NCI-H82 treated with DMSO at 0.1 percent for 48 hours (cell line): ENCODE measurements at regions not wholly inside any gene's neighbourhood (a gene's known extent, or its start where the extent isn't known, plus 50 kb on each side); places are given as distances from the start of the nearest gene placed in this dataset.
A peak's percentile ranks its signal among the peaks of the same experiment; 100 is the strongest.

Source experiments
- DNase-seq: peaks from one replicate; lab custom pipeline; 2025; ENCODE audit not compliant: unreplicated experiment; lab: John Stamatoyannopoulos, UW

DNA sequence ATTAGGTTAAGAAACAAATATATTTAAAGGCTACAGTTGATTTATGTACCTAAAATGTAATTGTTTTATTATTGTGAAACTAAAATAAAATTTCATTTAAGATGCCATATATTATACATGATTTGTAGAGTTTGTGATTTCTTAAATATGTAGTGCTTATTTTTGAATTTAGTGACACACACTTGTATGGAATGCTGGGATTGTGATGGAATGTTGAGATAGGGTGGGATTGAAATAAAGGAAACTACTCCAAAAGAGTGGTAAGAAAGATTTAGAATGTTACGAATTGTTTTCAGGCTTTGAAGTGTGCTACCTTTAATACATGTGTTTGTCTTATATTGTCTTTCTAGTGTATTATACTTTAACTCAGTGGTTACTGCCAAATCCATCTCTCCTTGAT lies 330.3 kb upstream of the PITX2 start:
- DNase-seq, result no peak

DNA sequence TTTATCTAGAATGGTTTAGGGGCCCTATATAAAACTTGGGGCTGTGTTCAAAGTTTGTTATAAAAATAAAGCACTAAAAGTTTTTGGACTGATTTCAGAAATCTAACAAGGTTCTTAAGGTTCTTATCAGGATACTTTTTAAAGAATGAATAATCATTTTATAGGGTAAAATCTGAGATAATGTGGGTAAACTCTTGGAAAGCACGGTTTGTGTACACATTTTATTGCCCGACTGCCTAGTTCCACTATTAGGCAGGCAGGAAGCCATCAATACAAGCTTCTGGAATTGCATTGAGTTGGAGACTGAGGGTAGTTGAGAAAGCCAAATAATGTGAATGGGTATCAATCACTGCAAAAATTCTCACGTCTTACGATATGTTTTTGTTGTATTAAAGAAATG lies 331.0 kb upstream of the PITX2 start:
- no peak for DNase-seq

GRCh38 chr4:110955748-110956147 lies 332.9 kb upstream of the PITX2 start:
- DNase-seq, result no peak

DNA sequence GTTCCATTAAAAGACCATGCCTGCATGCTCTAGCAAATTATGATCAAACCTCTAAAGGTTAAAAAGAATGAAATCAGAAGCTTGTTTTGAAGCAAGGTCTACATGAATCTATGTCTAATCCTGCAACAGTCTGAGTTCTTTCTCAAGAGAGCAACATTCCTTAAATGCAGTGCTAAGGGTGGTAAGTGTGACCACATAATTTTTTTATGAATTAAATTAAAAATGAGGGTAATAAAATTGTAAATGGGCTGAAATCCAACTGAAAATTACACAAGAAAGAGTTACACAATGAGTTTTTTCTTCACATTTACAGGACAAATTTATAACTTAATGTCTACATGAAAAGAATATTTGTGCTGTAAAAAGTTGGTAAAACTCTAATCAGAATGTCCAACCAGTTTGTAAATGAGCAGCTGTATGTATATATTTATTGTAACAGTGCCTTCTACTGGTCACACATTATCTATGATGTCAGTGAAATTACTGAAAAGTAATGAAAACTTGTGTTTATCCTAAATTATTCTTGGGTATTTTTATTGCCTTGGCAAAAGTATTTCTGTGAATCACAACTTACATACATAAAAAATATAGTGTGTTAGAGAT lies 336.3 kb upstream of the PITX2 start:
- no peak for DNase-seq

DNA sequence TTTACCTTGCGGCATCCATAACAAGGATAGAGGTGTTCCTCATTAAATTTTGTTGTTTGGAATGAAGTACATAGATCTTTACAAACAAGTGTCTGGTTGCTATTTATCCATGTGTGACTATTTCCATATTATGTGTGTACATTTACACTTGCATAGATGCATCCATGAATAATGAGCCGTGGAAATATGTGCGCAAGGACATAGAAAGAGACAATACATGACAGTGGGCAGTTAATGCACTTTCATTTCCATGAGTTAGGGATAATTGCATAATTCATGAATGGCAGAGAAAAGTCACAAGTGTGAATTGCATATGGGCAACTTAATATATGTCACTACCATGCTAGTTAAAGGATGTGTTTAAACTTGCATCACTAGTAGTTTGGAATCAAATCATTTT lies 338.2 kb upstream of the PITX2 start:
- no peak for DNase-seq

- DNase-seq, result no peak
Observed at GRCh38 chr4:110962616-110963015, 339.7 kb upstream of the PITX2 start.

- DNase-seq, result no peak
Observed at GRCh38 chr4:110963662-110964280, 340.9 kb upstream of the PITX2 start.

DNA sequence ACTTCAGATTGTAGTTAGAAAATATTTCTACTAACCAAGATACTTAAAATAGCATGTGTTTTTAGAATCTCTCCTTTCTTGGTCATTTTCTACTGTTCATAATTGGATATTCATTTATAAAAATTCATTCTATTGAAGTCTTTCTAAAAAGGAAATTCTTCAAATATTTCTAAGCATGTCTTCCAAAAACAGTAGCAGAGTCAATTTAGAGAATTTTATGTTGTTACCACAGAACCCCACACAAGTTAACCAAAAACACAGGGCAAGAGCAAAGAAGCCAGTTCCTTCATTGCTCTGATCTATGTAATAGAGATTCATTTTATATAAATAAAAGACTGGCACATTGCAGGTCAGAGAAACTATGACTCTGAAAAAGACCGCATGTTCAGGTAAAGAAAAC lies 345.1 kb upstream of the PITX2 start:
- DNase-seq, result no peak

DNA sequence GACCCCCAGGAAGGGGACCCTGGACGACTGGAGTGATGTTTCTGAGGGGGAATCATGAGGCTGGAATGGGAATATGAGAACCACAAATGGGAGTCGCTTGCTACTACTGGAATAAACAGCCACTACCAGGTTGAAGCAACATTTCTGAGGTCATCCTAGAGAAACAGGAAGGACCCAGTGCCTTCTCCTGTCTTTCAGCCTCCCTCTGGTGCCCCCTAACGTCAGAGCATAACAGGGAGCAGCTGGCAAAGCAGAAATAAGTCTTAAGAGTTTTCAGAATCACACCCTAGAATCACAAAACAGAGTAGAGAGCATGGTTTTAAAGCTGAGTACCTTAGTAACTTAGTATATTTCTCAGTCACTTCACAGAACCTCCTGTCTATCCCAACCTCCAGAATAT lies 347.8 kb upstream of the PITX2 start:
- peak; percentile 18 for DNase-seq

GRCh38 chr4:110975338-110975737 lies 352.5 kb upstream of the PITX2 start:
- DNase-seq, result no peak

GRCh38 chr4:110977554-110977953 lies 354.7 kb upstream of the PITX2 start:
- DNase-seq, result no peak

- DNase-seq, result no peak
Observed at GRCh38 chr4:110978761-110979160, 355.9 kb upstream of the PITX2 start.

- no peak for DNase-seq
Observed at GRCh38 chr4:110982486-110982885, 359.6 kb upstream of the PITX2 start.

GRCh38 chr4:110988722-110989121 lies 365.8 kb upstream of the PITX2 start:
- no peak for DNase-seq

DNA sequence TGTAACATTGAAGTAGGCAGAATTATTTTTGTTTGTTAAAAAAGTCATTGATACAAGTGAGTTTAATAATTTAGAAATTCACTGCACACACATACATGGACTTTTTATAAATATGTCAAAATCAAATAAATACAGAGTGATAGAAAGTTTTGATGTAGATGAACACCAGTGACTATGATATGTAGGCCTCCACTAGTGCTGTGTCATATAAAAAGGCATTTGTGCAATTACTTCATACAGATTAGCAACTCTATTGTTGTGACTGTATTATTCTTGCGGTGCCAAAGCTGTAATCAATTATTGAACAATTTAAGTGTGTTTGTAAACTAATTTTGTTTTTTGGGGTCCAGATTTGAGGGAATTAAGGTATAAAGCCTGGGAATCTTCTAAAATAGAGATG lies 366.2 kb upstream of the PITX2 start:
- DNase-seq, result no peak

GRCh38 chr4:110994781-110995180 lies 371.9 kb upstream of the PITX2 start:
- DNase-seq, result no peak

DNA sequence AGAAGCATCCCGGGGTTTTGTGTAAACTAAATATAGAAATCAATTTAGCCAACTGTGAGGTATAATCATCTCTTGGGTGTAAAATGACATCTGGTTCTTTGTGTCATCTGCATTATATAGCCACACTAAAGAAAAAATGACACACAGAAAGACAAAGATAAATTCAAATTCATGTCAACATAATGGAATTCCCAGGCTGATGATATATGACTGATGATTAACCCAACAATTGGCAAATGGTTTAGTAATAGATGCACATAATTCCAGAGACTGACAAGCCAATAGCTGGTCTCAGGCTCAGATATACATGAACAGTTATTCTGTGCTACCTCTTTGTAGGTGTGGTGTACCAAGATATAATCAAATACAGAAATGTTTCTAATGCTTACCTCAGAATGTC lies 375.4 kb upstream of the PITX2 start:
- no peak for DNase-seq

- DNase-seq, result no peak
Observed at GRCh38 chr4:111011458-111011857, 388.6 kb upstream of the PITX2 start.

- DNase-seq, result no peak
Observed at GRCh38 chr4:111013846-111014245, 391.0 kb upstream of the PITX2 start.

DNA sequence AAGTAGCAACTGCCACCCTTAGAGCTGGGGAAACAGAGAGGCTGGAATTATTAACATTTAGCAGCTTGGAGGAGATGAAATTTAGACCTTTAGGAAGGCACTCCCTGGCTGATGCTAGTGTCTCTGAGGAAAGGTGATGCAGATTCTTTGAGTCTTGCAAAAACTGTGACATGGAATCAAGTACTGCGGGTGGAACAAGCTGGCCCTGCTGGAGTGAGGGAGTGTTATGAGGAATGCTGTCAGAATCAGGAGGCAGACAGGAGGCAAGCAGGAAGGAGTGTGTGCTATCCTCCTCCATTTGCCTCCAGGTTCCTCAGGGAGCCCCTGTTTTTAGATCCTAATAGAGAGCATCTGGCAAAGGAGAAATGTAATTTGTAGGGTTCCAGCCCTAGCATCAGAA lies 391.7 kb upstream of the PITX2 start:
- DNase-seq, result no peak

- no peak for DNase-seq
Observed at GRCh38 chr4:111016416-111016815, 393.5 kb upstream of the PITX2 start.

DNA sequence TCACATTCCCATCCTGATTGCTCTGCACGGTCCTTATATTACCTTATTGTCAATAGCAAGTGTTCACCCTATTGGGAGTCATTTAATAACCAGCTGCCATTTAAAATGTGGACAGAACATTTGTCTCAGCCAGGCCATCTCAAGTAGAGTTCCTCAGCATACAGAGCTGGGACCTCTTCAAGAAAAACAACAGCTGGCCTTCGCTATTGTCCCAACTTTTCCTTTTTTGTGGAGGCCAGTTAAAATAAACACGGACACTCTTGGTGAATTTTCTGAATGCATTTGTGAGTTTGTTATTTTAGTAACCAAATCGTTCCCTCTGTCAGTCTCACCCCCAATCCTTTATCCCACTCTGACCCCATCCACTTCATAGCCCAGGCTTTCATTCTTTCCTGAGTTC lies 395.3 kb upstream of the PITX2 start:
- no peak for DNase-seq

- no peak for DNase-seq
Observed at GRCh38 chr4:111020476-111020875, 397.6 kb upstream of the PITX2 start.
